ENCODE measurements at regions not wholly inside any gene's neighbourhood (a gene's known extent, or its start where the extent isn't known, plus 50 kb on each side); places are given as distances from the start of the nearest gene placed in this dataset.

- TF ChIP-seq CTCF (IDR thresholded peaks at IDR 0.05; ENCODE audit: insufficient read depth, low read length, poor library complexity, severe bottlenecking) (no peak), EZH2phosphoT487 (conservative IDR thresholded peaks at IDR 0.05; ENCODE audit: low read length) (no peak)
- Histone ChIP-seq H3K9me2 (replicated peaks; ENCODE audit: insufficient read depth, low read length) (no peaks in the 10 kb centered on the region), H3K9ac (ENCODE audit: low read length) (no peak overlapping the region), H3K27ac (ENCODE audit: low read depth, low read length) (no peak overlapping the region), H3K36me3 (ENCODE audit: low read length) (no peaks in the 10 kb centered on the region), H3F3A (ENCODE audit: insufficient read depth) (no peaks in the 10 kb centered on the region), H4K20me1 (ENCODE audit: low read depth, low read length) (no peaks in the 10 kb centered on the region), H3K27me3 (ENCODE audit: low read length) (no peaks in the 10 kb centered on the region), H3K79me2 (ENCODE audit: insufficient read depth, low read length) (no peaks in the 10 kb centered on the region), H2AFZ (ENCODE audit: low read depth, low read length, severe bottlenecking) (no peak overlapping the region), H3K9me3 (ENCODE audit: insufficient read depth, low read length) (no peaks in the 10 kb centered on the region), H3K4me3 (ENCODE audit: insufficient read depth, low read length, poor library complexity, severe bottlenecking) (no peak overlapping the region), H3K4me2 (ENCODE audit: low read depth, low read length, poor library complexity, severe bottlenecking) (no peak overlapping the region)
Measured at GRCh38 chr12:113757221-113758002, 208.7 kb downstream of the RBM19 start.

- H3K9me2 ChIP-seq (replicated peaks; ENCODE audit: insufficient read depth, low read length): no peaks in the 10 kb centered on the region
- no peak for TF ChIP-seq EZH2phosphoT487 (conservative IDR thresholded peaks at IDR 0.05; ENCODE audit: low read length)
- TF ChIP-seq CTCF (IDR thresholded peaks at IDR 0.05; ENCODE audit: insufficient read depth, low read length, poor library complexity, severe bottlenecking): no peak
- no peaks in the 10 kb centered on the region for H3K9me3 ChIP-seq (ENCODE audit: insufficient read depth, low read length)
- no peaks in the 10 kb centered on the region for H3K27me3 ChIP-seq (ENCODE audit: low read length)
- no peak overlapping the region for H3K4me3 ChIP-seq (ENCODE audit: insufficient read depth, low read length, poor library complexity, severe bottlenecking)
- no peaks in the 10 kb centered on the region for H4K20me1 ChIP-seq (ENCODE audit: low read depth, low read length)
- no peak overlapping the region for H3K27ac ChIP-seq (ENCODE audit: low read depth, low read length)
- no peaks in the 10 kb centered on the region for H3F3A ChIP-seq (ENCODE audit: insufficient read depth)
- H2AFZ ChIP-seq (ENCODE audit: low read depth, low read length, severe bottlenecking): no peak overlapping the region
- no peaks in the 10 kb centered on the region for H3K79me2 ChIP-seq (ENCODE audit: insufficient read depth, low read length)
- H3K36me3 ChIP-seq (ENCODE audit: low read length): no peaks in the 10 kb centered on the region
- H3K4me2 ChIP-seq (ENCODE audit: low read depth, low read length, poor library complexity, severe bottlenecking): no peak overlapping the region
- no peak overlapping the region for H3K9ac ChIP-seq (ENCODE audit: low read length)
Measured at GRCh38 chr12:113756609-113757008, 209.5 kb downstream of the RBM19 start.

- Histone ChIP-seq H4K20me1 (ENCODE audit: low read depth, low read length) (no peaks in the 10 kb centered on the region), H3K79me2 (ENCODE audit: insufficient read depth, low read length) (no peaks in the 10 kb centered on the region), H3K27me3 (ENCODE audit: low read length) (no peaks in the 10 kb centered on the region), H3F3A (ENCODE audit: insufficient read depth) (no peaks in the 10 kb centered on the region), H3K9ac (ENCODE audit: low read length) (no peak overlapping the region), H3K9me3 (ENCODE audit: insufficient read depth, low read length) (no peaks in the 10 kb centered on the region), H3K36me3 (ENCODE audit: low read length) (no peaks in the 10 kb centered on the region), H3K4me2 (ENCODE audit: low read depth, low read length, poor library complexity, severe bottlenecking) (no peak overlapping the region), H3K9me2 (replicated peaks; ENCODE audit: insufficient read depth, low read length) (no peaks in the 10 kb centered on the region), H3K27ac (ENCODE audit: low read depth, low read length) (no peak overlapping the region), H2AFZ (ENCODE audit: low read depth, low read length, severe bottlenecking) (no peak overlapping the region), H3K4me3 (ENCODE audit: insufficient read depth, low read length, poor library complexity, severe bottlenecking) (no peak overlapping the region)
- TF ChIP-seq CTCF (IDR thresholded peaks at IDR 0.05; ENCODE audit: insufficient read depth, low read length, poor library complexity, severe bottlenecking): no peak
- no peak for TF ChIP-seq EZH2phosphoT487 (conservative IDR thresholded peaks at IDR 0.05; ENCODE audit: low read length)
Measured at GRCh38 chr12:113755098-113755497, 211.0 kb downstream of the RBM19 start.

All from SU-DHL-6 (cell line).